Stimulated activated CD4-positive, alpha-beta T cell treated with anti-CD3 and anti-CD28 coated beads, TNF-alpha, amount 100 ng/mL, for 1 hour (primary cell): ENCODE measurements at regions not wholly inside any gene's neighbourhood (a gene's known extent, or its start where the extent isn't known, plus 50 kb on each side); places are given as distances from the start of the nearest gene placed in this dataset.

Experiments used
- DNase-seq, 3 donors: peaks; one replicate each; pipeline ENCODE4 v3.0.0-alpha.2; 2020; ENCODE audit warnings: low read depth in 3 of 3, low spot score in 1 of 3

GRCh38 chr12:41983394-41983793 lies 161.3 kb downstream of the GXYLT1 start:
- DNase-seq: no peak

- DNase-seq: no peak
These were observed 162.9 kb downstream of the GXYLT1 start for GRCh38 chr12:41981758-41982157.

GRCh38 chr12:41981013-41981412 lies 163.7 kb downstream of the GXYLT1 start:
- no peak for DNase-seq

GRCh38 chr12:41980390-41980789 lies 164.3 kb downstream of the GXYLT1 start:
- no peak for DNase-seq

- DNase-seq: no peak
These were observed 165.1 kb downstream of the GXYLT1 start for GRCh38 chr12:41979574-41979973.

- no peak for DNase-seq
These were observed 172.1 kb downstream of the GXYLT1 start for GRCh38 chr12:41972598-41972997.

GRCh38 chr12:41972196-41972595 lies 172.5 kb downstream of the GXYLT1 start:
- DNase-seq: no peak

GRCh38 chr12:41970744-41971143 lies 173.9 kb downstream of the GXYLT1 start:
- no peak for DNase-seq

GRCh38 chr12:41968599-41968998 lies 176.1 kb downstream of the GXYLT1 start:
- DNase-seq: no peak

GRCh38 chr12:41967668-41968500 lies 176.8 kb downstream of the GXYLT1 start:
- no peak for DNase-seq

GRCh38 chr12:41966916-41967315 lies 177.8 kb downstream of the GXYLT1 start:
- no peak for DNase-seq

GRCh38 chr12:41966001-41966400 lies 178.7 kb downstream of the GXYLT1 start:
- no peak for DNase-seq

GRCh38 chr12:41963398-41963797 lies 181.3 kb downstream of the GXYLT1 start:
- no peak for DNase-seq

GRCh38 chr12:41962171-41962572 lies 182.5 kb downstream of the GXYLT1 start:
- no peak for DNase-seq

- DNase-seq: no peak
These were observed 185.4 kb downstream of the GXYLT1 start for GRCh38 chr12:41959271-41959670.

- no peak for DNase-seq
These were observed 188.3 kb downstream of the GXYLT1 start for GRCh38 chr12:41956353-41956752.

GRCh38 chr12:41950455-41950854 lies 194.2 kb downstream of the GXYLT1 start:
- DNase-seq: no peak

GRCh38 chr12:41946106-41946505 lies 198.6 kb downstream of the GXYLT1 start:
- DNase-seq: no peak

- no peak for DNase-seq
These were observed 200.5 kb downstream of the GXYLT1 start for GRCh38 chr12:41944216-41944615.

- no peak for DNase-seq
These were observed 201.0 kb downstream of the GXYLT1 start for GRCh38 chr12:41943671-41944070.

GRCh38 chr12:41942354-41942753 lies 202.3 kb downstream of the GXYLT1 start:
- DNase-seq: no peak

- no peak for DNase-seq
These were observed 203.6 kb downstream of the GXYLT1 start for GRCh38 chr12:41941079-41941478.

- DNase-seq: no peak
These were observed 204.1 kb downstream of the GXYLT1 start for GRCh38 chr12:41940571-41940970.
